Activated T-cell treated with anti-CD3 and anti-CD28 coated beads for 48 hours (primary cell): ENCODE measurements at regions not wholly inside any gene's neighbourhood (a gene's known extent, or its start where the extent isn't known, plus 50 kb on each side); places are given as distances from the start of the nearest gene placed in this dataset.
"Not testable (repeated sequence)": the region's sequence is repeated elsewhere in the genome, so short reads cannot be mapped to it uniquely, and the experiment has no call there.

ENCODE experiments used
- DNase-seq: peaks from one replicate; pipeline ENCODE4 v3.0.0-alpha.2; 2020; ENCODE audit warnings: low read depth

GRCh38 chr7:17094963-17095574, 203.4 kb upstream of the AHR start:
- no peak for DNase-seq

GRCh38 chr7:17095931-17096330, 202.5 kb upstream of the AHR start:
- DNase-seq: no peak

- DNase-seq: no peak
Observed at GRCh38 chr7:17097668-17098297, 200.7 kb upstream of the AHR start.

- no peak for DNase-seq
Observed at GRCh38 chr7:17098515-17098914, 199.9 kb upstream of the AHR start.

- DNase-seq: no peak
Observed at GRCh38 chr7:17099083-17099973, 199.1 kb upstream of the AHR start.

- not testable (repeated sequence) for DNase-seq
Observed at GRCh38 chr7:17099974-17100509, 198.4 kb upstream of the AHR start.

GRCh38 chr7:17101207-17101696, 197.2 kb upstream of the AHR start:
- DNase-seq: no peak

- no peak for DNase-seq
Observed at GRCh38 chr7:17103170-17103569, 195.3 kb upstream of the AHR start.

- no peak for DNase-seq
Observed at GRCh38 chr7:17103984-17104383, 194.5 kb upstream of the AHR start.

- DNase-seq: no peak
Observed at GRCh38 chr7:17104419-17104818, 194.0 kb upstream of the AHR start.

GRCh38 chr7:17105701-17106100, 192.8 kb upstream of the AHR start:
- DNase-seq: no peak

GRCh38 chr7:17108049-17108584, 190.3 kb upstream of the AHR start:
- no peak for DNase-seq

GRCh38 chr7:17109020-17109419, 189.4 kb upstream of the AHR start:
- no peak for DNase-seq

- DNase-seq: not testable (repeated sequence)
Observed at GRCh38 chr7:17113770-17114169, 184.7 kb upstream of the AHR start.

GRCh38 chr7:17118412-17118811, 180.0 kb upstream of the AHR start:
- no peak for DNase-seq

GRCh38 chr7:17120756-17121155, 177.7 kb upstream of the AHR start:
- DNase-seq: no peak

- DNase-seq: no peak
Observed at GRCh38 chr7:17121671-17122070, 176.8 kb upstream of the AHR start.

- no peak for DNase-seq
Observed at GRCh38 chr7:17123020-17123419, 175.4 kb upstream of the AHR start.

- DNase-seq: no peak
Observed at GRCh38 chr7:17126413-17127268, 171.8 kb upstream of the AHR start.

GRCh38 chr7:17129218-17129617, 169.2 kb upstream of the AHR start:
- no peak for DNase-seq

- DNase-seq: no peak
Observed at GRCh38 chr7:17130281-17131059, 168.0 kb upstream of the AHR start.
